ENCODE measurements at regions not wholly inside any gene's neighbourhood (a gene's known extent, or its start where the extent isn't known, plus 50 kb on each side); places are given as distances from the start of the nearest gene placed in this dataset.

DNA sequence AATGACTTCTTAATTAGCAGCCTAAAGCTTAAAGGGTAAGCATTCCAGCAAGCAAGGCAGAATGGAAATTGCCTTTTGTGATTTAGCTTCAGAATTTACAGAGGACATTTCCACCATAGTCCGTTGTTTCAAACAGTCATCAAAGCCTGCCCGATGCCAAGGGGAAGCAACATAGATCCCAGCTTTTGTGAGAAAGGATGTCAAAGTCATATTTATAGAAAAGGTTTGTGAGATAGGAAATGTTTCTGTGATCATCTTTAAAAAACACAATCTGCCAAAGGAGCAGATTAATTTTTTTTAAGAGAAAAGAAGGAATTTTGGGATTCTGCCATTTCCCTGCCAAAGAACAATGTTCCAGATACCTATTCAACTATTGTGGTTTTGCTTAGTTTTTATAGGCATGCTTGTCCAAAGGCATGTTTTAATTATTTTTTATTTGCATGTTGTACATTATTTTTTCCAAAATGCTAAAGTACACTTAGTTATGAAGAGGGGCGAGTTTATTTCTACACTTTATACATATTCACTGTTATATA is 346.9 kb downstream of the ZNF608 start:
- TF ChIP-seq, protein P1, sequence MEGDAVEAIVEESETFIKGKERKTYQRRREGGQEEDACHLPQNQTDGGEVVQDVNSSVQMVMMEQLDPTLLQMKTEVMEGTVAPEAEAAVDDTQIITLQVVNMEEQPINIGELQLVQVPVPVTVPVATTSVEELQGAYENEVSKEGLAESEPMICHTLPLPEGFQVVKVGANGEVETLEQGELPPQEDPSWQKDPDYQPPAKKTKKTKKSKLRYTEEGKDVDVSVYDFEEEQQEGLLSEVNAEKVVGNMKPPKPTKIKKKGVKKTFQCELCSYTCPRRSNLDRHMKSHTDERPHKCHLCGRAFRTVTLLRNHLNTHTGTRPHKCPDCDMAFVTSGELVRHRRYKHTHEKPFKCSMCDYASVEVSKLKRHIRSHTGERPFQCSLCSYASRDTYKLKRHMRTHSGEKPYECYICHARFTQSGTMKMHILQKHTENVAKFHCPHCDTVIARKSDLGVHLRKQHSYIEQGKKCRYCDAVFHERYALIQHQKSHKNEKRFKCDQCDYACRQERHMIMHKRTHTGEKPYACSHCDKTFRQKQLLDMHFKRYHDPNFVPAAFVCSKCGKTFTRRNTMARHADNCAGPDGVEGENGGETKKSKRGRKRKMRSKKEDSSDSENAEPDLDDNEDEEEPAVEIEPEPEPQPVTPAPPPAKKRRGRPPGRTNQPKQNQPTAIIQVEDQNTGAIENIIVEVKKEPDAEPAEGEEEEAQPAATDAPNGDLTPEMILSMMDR (IDR thresholded peaks at IDR 0.05): no peak
- TF ChIP-seq FOXM1 (IDR thresholded peaks at IDR 0.05; ENCODE audit: low read depth): no peak
- TF ChIP-seq, protein P2, sequence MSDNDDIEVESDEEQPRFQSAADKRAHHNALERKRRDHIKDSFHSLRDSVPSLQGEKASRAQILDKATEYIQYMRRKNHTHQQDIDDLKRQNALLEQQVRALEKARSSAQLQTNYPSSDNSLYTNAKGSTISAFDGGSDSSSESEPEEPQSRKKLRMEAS (IDR thresholded peaks at IDR 0.05; ENCODE audit: low read depth): no peak
- no peak for TF ChIP-seq EZH2phosphoT487 (IDR thresholded peaks at IDR 0.05; ENCODE audit: borderline replicate concordance, low read depth)
- TF ChIP-seq, protein P3, sequence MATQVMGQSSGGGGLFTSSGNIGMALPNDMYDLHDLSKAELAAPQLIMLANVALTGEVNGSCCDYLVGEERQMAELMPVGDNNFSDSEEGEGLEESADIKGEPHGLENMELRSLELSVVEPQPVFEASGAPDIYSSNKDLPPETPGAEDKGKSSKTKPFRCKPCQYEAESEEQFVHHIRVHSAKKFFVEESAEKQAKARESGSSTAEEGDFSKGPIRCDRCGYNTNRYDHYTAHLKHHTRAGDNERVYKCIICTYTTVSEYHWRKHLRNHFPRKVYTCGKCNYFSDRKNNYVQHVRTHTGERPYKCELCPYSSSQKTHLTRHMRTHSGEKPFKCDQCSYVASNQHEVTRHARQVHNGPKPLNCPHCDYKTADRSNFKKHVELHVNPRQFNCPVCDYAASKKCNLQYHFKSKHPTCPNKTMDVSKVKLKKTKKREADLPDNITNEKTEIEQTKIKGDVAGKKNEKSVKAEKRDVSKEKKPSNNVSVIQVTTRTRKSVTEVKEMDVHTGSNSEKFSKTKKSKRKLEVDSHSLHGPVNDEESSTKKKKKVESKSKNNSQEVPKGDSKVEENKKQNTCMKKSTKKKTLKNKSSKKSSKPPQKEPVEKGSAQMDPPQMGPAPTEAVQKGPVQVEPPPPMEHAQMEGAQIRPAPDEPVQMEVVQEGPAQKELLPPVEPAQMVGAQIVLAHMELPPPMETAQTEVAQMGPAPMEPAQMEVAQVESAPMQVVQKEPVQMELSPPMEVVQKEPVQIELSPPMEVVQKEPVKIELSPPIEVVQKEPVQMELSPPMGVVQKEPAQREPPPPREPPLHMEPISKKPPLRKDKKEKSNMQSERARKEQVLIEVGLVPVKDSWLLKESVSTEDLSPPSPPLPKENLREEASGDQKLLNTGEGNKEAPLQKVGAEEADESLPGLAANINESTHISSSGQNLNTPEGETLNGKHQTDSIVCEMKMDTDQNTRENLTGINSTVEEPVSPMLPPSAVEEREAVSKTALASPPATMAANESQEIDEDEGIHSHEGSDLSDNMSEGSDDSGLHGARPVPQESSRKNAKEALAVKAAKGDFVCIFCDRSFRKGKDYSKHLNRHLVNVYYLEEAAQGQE (IDR thresholded peaks at IDR 0.05; ENCODE audit: low read depth, low read length): no peak
- no peak for TF ChIP-seq CHD2 (IDR thresholded peaks at IDR 0.05; ENCODE audit: low read length, partially characterized antibody)
- TF ChIP-seq, protein P4, sequence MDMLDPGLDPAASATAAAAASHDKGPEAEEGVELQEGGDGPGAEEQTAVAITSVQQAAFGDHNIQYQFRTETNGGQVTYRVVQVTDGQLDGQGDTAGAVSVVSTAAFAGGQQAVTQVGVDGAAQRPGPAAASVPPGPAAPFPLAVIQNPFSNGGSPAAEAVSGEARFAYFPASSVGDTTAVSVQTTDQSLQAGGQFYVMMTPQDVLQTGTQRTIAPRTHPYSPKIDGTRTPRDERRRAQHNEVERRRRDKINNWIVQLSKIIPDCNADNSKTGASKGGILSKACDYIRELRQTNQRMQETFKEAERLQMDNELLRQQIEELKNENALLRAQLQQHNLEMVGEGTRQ (IDR thresholded peaks at IDR 0.05; ENCODE audit: borderline replicate concordance, low read depth, low read length): no peak
- no peak for TF ChIP-seq SMC3 (IDR thresholded peaks at IDR 0.05; ENCODE audit: low read depth, low read length)
- no peak for TF ChIP-seq JUND (IDR thresholded peaks at IDR 0.05)
- no peak for TF ChIP-seq SIN3A (IDR thresholded peaks at IDR 0.05; ENCODE audit: borderline replicate concordance, low read depth, low read length)
- TF ChIP-seq YY1 (IDR thresholded peaks at IDR 0.05; ENCODE audit: low read depth): no peak

Data from SK-N-SH (cell line).